Mesendoderm (in vitro differentiated cells): ENCODE measurements at regions not wholly inside any gene's neighbourhood (a gene's known extent, or its start where the extent isn't known, plus 50 kb on each side); places are given as distances from the start of the nearest gene placed in this dataset.

ENCODE experiments used
- DNase-seq: peaks from one replicate; pipeline ENCODE4 v3.0.0; 2013
- H2AK5ac ChIP-seq: 2 replicates; pipeline ENCODE4 v1.6.1; 2013; ENCODE audit warnings: low read length, inconsistent platforms
- H2BK120ac ChIP-seq: 2 replicates; pipeline ENCODE4 v1.6.1; 2013; ENCODE audit warnings: low read depth, mild to moderate bottlenecking, low read length, moderate library complexity, mixed read lengths
- H2BK15ac ChIP-seq: replicated peaks from 2 replicates; pipeline ENCODE4 v1.6.1; 2013; ENCODE audit warnings: low read depth, mild to moderate bottlenecking, moderate library complexity
- H2BK5ac ChIP-seq: 2 replicates; pipeline ENCODE4 v1.6.1; 2013; ENCODE audit warnings: low read length, inconsistent platforms
- H3K18ac ChIP-seq: 2 replicates; pipeline ENCODE4 v1.6.1; 2013; ENCODE audit warnings: mild to moderate bottlenecking, low read length, mixed read lengths
- H3K23ac ChIP-seq: one replicate; pipeline ENCODE4 v1.6.1; 2013; ENCODE audit warnings: low read length
- H3K27ac ChIP-seq: 2 replicates; pipeline ENCODE4 v1.5.1; 2013; ENCODE audit warnings: low read depth, mild to moderate bottlenecking, inconsistent platforms, low read length, moderate library complexity
- H3K27me3 ChIP-seq: 2 replicates; pipeline ENCODE4 v1.6.1; 2013; ENCODE audit warnings: low read length, control low read depth, mild to moderate bottlenecking, inconsistent platforms; ENCODE audit not compliant: insufficient read depth, poor library complexity
- H3K36me3 ChIP-seq: 2 replicates; pipeline ENCODE4 v1.6.1; 2013; ENCODE audit warnings: low read length, inconsistent platforms; ENCODE audit not compliant: control insufficient read depth, insufficient read depth
- H3K4ac ChIP-seq: one replicate; pipeline ENCODE4 v1.6.1; 2013; ENCODE audit warnings: low read depth, mild to moderate bottlenecking, low read length, moderate library complexity
- H3K4me1 ChIP-seq: 2 replicates; pipeline ENCODE4 v1.6.1; 2013; ENCODE audit warnings: low read depth, low read length, inconsistent platforms; ENCODE audit not compliant: control insufficient read depth
- H3K4me2 ChIP-seq: 2 replicates; pipeline ENCODE4 v1.6.1; 2013; ENCODE audit warnings: low read length
- H3K4me3 ChIP-seq: 2 replicates; pipeline ENCODE4 v1.5.1; 2013; ENCODE audit warnings: mild to moderate bottlenecking, low read length
- H3K56ac ChIP-seq: one replicate; pipeline ENCODE4 v1.6.1; 2013; ENCODE audit warnings: low read length
- H3K79me1 ChIP-seq: 2 replicates; pipeline ENCODE4 v1.6.1; 2013; ENCODE audit warnings: low read length, inconsistent platforms
- H3K79me2 ChIP-seq: 2 replicates; pipeline ENCODE4 v1.6.1; 2013; ENCODE audit warnings: mild to moderate bottlenecking, low read length; ENCODE audit not compliant: control insufficient read depth, insufficient read depth
- H3K9ac ChIP-seq: 2 replicates; pipeline ENCODE4 v1.6.1; 2013; ENCODE audit warnings: low read length, inconsistent platforms
- H4K5ac ChIP-seq: one replicate; pipeline ENCODE4 v1.6.1; 2013; ENCODE audit warnings: low read length
- H4K8ac ChIP-seq: one replicate; pipeline ENCODE4 v1.6.1; 2013; ENCODE audit warnings: low read depth, mild to moderate bottlenecking, control low read depth, low read length, moderate library complexity
- WGBS: extraction: QIAGEN DNeasy Blood & Tissue Kit; methylation state at CpG from one replicate; pipeline ENCODE4 v1.1.7; 2013; ENCODE audit warnings: low lambda C conversion rate, missing lambda C conversion rate; ENCODE audit not compliant: insufficient coverage; ENCODE audit errors: extremely low coverage; 5-methylcytosine and 5-hydroxymethylcytosine counted together

DNA sequence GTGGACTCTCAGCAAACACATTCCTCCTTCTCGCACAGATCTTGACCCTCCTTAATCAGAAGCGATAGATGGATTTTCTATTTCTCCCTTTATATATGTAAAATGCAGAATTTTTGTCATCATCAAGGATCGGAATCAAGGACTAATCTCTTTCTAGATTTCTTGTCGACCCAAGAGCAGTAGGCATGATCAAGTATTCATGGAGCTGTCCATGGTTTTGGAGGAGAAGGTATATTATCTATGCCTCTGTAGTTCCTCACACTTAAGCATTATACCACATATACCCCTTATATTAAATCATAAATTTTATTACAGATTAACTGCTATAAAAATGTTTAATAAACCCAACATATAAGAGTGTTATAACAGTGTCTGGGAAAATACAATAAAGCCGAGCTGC, 886.8 kb downstream of the NLGN4X start:
- H4K5ac ChIP-seq = no peak overlapping the region
- no CpG with 5 or more reads among the region's 5 CpGs for WGBS
- H3K18ac ChIP-seq = no peak overlapping the region

DNA sequence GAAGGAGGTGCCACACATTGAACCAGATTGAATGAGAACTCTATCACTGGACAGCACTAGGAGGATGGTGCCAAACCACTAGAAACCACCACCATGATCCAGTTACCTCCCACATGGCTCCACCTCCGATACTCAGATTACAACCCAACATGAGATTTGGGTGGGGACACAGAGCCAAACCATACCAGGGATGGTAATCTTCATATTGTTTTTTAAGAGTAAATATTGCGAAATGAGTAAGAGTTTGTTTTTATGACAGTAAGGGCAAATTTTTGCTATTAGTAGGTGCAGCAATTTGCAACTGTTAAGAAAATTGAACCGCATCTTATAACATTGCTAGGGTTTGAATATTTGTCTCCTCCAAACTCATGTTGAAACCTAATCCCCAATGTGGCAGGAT, 891.5 kb downstream of the NLGN4X start:
- Histone ChIP-seq H4K8ac (no peak overlapping the region), H2AK5ac (no peak overlapping the region), H3K56ac (no peak overlapping the region), H3K79me1 (no peaks in the 10 kb centered on the region), H2BK120ac (no peak overlapping the region), H4K5ac (no peak overlapping the region), H3K4me1 (no peaks in the 10 kb centered on the region), H3K4ac (no peak overlapping the region), H3K4me3 (no peak overlapping the region), H3K79me2 (no peaks in the 10 kb centered on the region), H3K4me2 (no peak overlapping the region), H3K9ac (no peak overlapping the region), H3K27me3 (no peaks in the 10 kb centered on the region), H3K18ac (no peak overlapping the region), H3K36me3 (no peaks in the 10 kb centered on the region), H2BK5ac (no peak overlapping the region), H3K23ac (no peak overlapping the region), H2BK15ac (no peak overlapping the region), H3K27ac (no peak overlapping the region)
- WGBS = 100% methylated on average over 1 of the region's 3 CpGs
- no peak for DNase-seq

More for the DNA sequence above, 886.8 kb downstream of the NLGN4X start:
- Histone ChIP-seq H3K9ac (no peak overlapping the region), H3K27ac (no peak overlapping the region), H4K8ac (no peak overlapping the region), H2BK5ac (no peak overlapping the region), H3K79me2 (no peaks in the 10 kb centered on the region), H2BK15ac (no peak overlapping the region), H3K4me1 (no peaks in the 10 kb centered on the region), H2AK5ac (no peak overlapping the region), H2BK120ac (no peak overlapping the region), H3K36me3 (no peaks in the 10 kb centered on the region), H3K79me1 (no peaks in the 10 kb centered on the region), H3K4me2 (no peak overlapping the region), H3K4me3 (no peak overlapping the region), H3K27me3 (no peaks in the 10 kb centered on the region), H3K4ac (no peak overlapping the region), H3K56ac (no peak overlapping the region), H3K23ac (no peak overlapping the region)
- no peak for DNase-seq

DNA sequence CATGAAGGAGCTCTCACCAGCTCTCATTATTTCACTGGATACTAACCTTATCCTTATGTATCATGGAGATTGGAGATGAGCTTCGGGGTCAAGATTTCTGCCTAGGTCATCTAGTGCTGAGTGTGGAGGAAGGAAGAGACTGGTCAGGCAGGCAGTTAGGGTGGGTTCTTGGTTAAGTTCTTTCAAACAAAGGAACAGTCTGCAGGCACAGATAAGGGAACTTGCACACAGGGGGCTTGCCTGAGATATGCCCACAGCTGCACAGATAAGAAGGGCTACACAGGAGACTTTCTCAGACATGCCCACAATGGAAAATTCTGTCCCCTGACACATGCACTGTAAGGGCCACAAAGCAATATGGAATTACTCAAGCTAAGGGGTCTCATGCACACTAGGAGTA, 904.1 kb downstream of the NLGN4X start:
- Histone ChIP-seq H3K9ac (no peak overlapping the region), H2BK120ac (no peak overlapping the region), H3K79me2 (no peaks in the 10 kb centered on the region), H2AK5ac (no peak overlapping the region), H3K4ac (no peak overlapping the region), H4K5ac (no peak overlapping the region), H3K36me3 (no peaks in the 10 kb centered on the region), H3K18ac (no peak overlapping the region), H3K27ac (no peak overlapping the region), H3K4me3 (no peak overlapping the region), H2BK15ac (no peak overlapping the region), H4K8ac (no peak overlapping the region), H3K4me1 (no peaks in the 10 kb centered on the region), H3K23ac (no peak overlapping the region), H3K27me3 (no peaks in the 10 kb centered on the region), H3K79me1 (no peaks in the 10 kb centered on the region), H3K4me2 (no peak overlapping the region), H2BK5ac (no peak overlapping the region), H3K56ac (no peak overlapping the region)
- no CpG with 5 or more reads among the region's 1 CpG for WGBS
- DNase-seq = no peak

DNA sequence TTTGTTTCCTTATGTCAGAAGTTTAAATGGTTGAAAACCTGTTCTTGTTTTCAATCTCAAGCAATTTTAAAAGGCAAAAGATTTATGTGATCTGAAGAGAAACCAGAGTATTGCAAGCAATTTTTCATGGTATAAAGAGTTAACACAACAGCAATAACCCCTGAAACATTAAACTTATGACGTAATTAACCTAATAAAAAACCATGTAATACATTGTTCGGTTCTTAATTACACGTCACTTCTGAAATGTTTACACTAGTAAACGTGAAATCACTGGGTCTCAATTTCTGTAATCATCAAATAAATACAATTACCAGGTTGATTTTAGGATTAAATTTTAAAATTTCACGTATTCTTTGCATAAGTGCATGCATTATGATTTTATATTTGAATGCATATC, 914.5 kb downstream of the NLGN4X start:
- Histone ChIP-seq H3K4me2 (no peak overlapping the region), H3K27ac (no peak overlapping the region), H3K9ac (no peak overlapping the region), H3K56ac (no peak overlapping the region), H3K4me3 (no peak overlapping the region), H2BK5ac (no peak overlapping the region), H4K8ac (no peak overlapping the region), H3K36me3 (no peaks in the 10 kb centered on the region), H3K4me1 (no peaks in the 10 kb centered on the region), H3K79me1 (no peaks in the 10 kb centered on the region), H2AK5ac (no peak overlapping the region), H3K79me2 (no peaks in the 10 kb centered on the region), H2BK120ac (no peak overlapping the region), H3K27me3 (no peaks in the 10 kb centered on the region), H4K5ac (no peak overlapping the region), H3K18ac (no peak overlapping the region), H3K4ac (no peak overlapping the region), H3K23ac (no peak overlapping the region), H2BK15ac (no peak overlapping the region)
- no peak for DNase-seq
- no CpG with 5 or more reads among the region's 5 CpGs for WGBS

DNA sequence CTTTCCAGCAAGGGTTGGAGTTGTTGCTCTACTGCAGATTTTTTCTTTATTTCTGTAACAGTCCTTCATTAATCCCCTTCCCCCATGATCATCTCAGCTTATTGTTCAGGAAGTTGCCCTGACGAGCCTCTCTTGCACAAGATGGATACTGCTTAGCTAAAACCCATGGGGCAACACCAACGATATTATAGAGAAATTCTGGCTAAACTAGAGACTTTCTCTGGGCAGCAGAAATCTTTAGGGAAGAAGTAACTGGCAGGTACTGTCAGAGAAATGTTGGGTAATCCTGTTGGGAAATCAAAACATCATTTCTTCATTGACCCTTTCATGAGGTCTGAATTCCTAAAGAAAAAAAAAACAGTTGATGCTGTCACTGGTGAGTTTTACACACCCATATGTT, 921.3 kb downstream of the NLGN4X start:
- Histone ChIP-seq H2AK5ac (no peak overlapping the region), H3K4me1 (no peaks in the 10 kb centered on the region), H3K23ac (no peak overlapping the region), H4K8ac (no peak overlapping the region), H3K4me2 (no peak overlapping the region), H2BK5ac (no peak overlapping the region), H3K4me3 (no peak overlapping the region), H3K9ac (no peak overlapping the region), H3K36me3 (no peaks in the 10 kb centered on the region), H3K56ac (no peak overlapping the region), H3K18ac (no peak overlapping the region), H3K27ac (no peak overlapping the region), H3K27me3 (no peaks in the 10 kb centered on the region), H2BK120ac (no peak overlapping the region), H4K5ac (no peak overlapping the region), H2BK15ac (no peak overlapping the region), H3K79me1 (no peaks in the 10 kb centered on the region), H3K4ac (no peak overlapping the region), H3K79me2 (no peaks in the 10 kb centered on the region)
- no CpG with 5 or more reads among the region's 2 CpGs for WGBS
- no peak for DNase-seq

DNA sequence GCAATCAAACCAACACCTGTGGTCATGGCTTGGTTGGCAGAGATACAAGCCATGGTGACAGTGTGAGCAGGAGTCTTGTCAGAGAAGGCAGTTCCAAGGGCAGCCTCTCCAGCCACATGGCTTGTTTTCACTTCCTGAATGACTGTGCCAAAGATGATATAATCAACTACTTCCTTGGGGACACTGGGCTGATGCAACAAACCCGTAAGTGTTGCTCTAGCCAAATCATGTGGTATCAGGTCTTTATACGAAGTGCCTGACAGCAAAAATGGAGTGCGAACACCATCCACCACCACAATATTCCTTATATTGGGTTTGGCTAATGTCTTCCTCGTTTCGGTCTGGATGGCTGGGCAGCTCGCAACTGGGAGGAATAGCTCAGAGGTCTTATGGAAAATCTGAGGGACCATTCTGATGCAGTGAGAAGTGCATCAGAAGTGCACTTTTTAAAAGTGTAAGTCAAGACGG, 922.0 kb downstream of the NLGN4X start:
- H3K79me2 ChIP-seq = no peaks in the 10 kb centered on the region
- no peak overlapping the region for H3K23ac ChIP-seq
- DNase-seq = peak; percentile 14
- no peak overlapping the region for H4K5ac ChIP-seq
- H2AK5ac ChIP-seq = no peak overlapping the region
- no peak overlapping the region for H2BK15ac ChIP-seq
- no peak overlapping the region for H3K27ac ChIP-seq
- no peak overlapping the region for H2BK5ac ChIP-seq
- no CpG with 5 or more reads among the region's 7 CpGs for WGBS
- H3K36me3 ChIP-seq = no peaks in the 10 kb centered on the region
- H3K56ac ChIP-seq = no peak overlapping the region
- H4K8ac ChIP-seq = no peak overlapping the region
- no peaks in the 10 kb centered on the region for H3K79me1 ChIP-seq
- H3K27me3 ChIP-seq = no peaks in the 10 kb centered on the region
- H2BK120ac ChIP-seq = no peak overlapping the region
- H3K4me2 ChIP-seq = no peak overlapping the region
- H3K18ac ChIP-seq = no peak overlapping the region
- no peak overlapping the region for H3K4ac ChIP-seq
- no peaks in the 10 kb centered on the region for H3K4me1 ChIP-seq
- no peak overlapping the region for H3K4me3 ChIP-seq
- H3K9ac ChIP-seq = no peak overlapping the region
